T-cell (primary cell): ENCODE measurements at regions not wholly inside any gene's neighbourhood (a gene's known extent, or its start where the extent isn't known, plus 50 kb on each side); places are given as distances from the start of the nearest gene placed in this dataset.

Source experiments
- ATAC-seq, 4 experiments: fragments of 200-7000 bp in 3 of 4; fragments of 150-1000 bp in 1 of 4; cut with Tn5 transposase; replicated peaks in 1 of 4; 1 replicate in 3 of 4; 2 replicates in 1 of 4; pipeline ENCODE4 v1.10.0; 2021; ENCODE audit warnings: moderate library complexity in 3 of 4, mild to moderate bottlenecking in 2 of 4, moderate number of reproducible peaks in 1 of 4
- CTCF ChIA-PET, 2 donors: fragments of 300-600 bp; sonication (Branson Sonifier 250); formaldehyde crosslinking; loops; one replicate each; lab custom pipeline; 2022; ENCODE audit warnings: antibody characterized with exemption in 2 of 2; lab: Charles Lee
- POLR2A ChIA-PET, 2 donors: fragments of 300-600 bp; sonication (Branson Sonifier 250); formaldehyde crosslinking; loops; one replicate each; lab custom pipeline; 2022; ENCODE audit warnings: antibody characterized with exemption in 2 of 2; lab: Charles Lee
- DNase-seq, 35 experiments: peaks; one replicate each; pipeline versions ENCODE4 v3.0.0 to v3.0.0-alpha.2; 2013 to 2023
- H3K27ac ChIP-seq: one replicate; pipeline ENCODE4 v1.5.1; 2013; ENCODE audit warnings: low read length
- H3K27me3 ChIP-seq, 2 experiments: replicated peaks in 1 of 2; 1 replicate in 1 of 2; 2 replicates in 1 of 2; pipeline versions ENCODE4 v1.6.1 to v1.7.0; 2013; ENCODE audit warnings: low read length in 1 of 2, mixed read lengths in 1 of 2; ENCODE audit not compliant: control insufficient read depth in 2 of 2, insufficient read depth in 2 of 2; ENCODE audit errors: extremely low read depth in 1 of 2
- H3K36me3 ChIP-seq, 2 donors: 1 replicate in 1 of 2; 2 replicates in 1 of 2; pipeline versions ENCODE4 v1.6.1 to v1.7.0; 2013; ENCODE audit warnings: low read length in 1 of 2; ENCODE audit not compliant: control insufficient read depth in 2 of 2, insufficient read depth in 1 of 2; ENCODE audit errors: extremely low read depth in 1 of 2
- H3K4me1 ChIP-seq, 2 experiments: 1 replicate in 1 of 2; 2 replicates in 1 of 2; pipeline versions ENCODE4 v1.6.1 to v1.7.0; 2013; ENCODE audit warnings: low read length in 2 of 2, mixed read lengths in 1 of 2; ENCODE audit not compliant: insufficient read depth in 2 of 2, control insufficient read depth in 1 of 2; ENCODE audit errors: extremely low read depth in 1 of 2
- H3K4me3 ChIP-seq, 2 donors: 1 replicate in 1 of 2; 2 replicates in 1 of 2; pipeline versions ENCODE4 v1.5.1 to v1.7.0; 2013; ENCODE audit warnings: mild to moderate bottlenecking in 2 of 2, low read length in 1 of 2, moderate library complexity in 1 of 2; ENCODE audit not compliant: control insufficient read depth in 1 of 2; ENCODE audit errors: extremely low read depth in 1 of 2
- H3K9me3 ChIP-seq: 2 replicates; pipeline ENCODE4 v1.7.0; 2013
- H3K27ac Mint-ChIP-seq, 2 donors: one replicate each; pipeline ENCODE4 v1.8.0; 2020 to 2021; ENCODE audit warnings: mild to moderate bottlenecking in 2 of 2, mixed read lengths in 2 of 2
- H3K27me3 Mint-ChIP-seq, 2 donors: one replicate each; pipeline ENCODE4 v1.8.0; 2021 to 2022; ENCODE audit warnings: mixed read lengths in 2 of 2
- H3K36me3 Mint-ChIP-seq: one replicate; pipeline ENCODE4 v1.8.0; 2021; ENCODE audit warnings: mixed read lengths
- H3K4me1 Mint-ChIP-seq, 3 donors: one replicate each; pipeline ENCODE4 v1.8.0; 2020 to 2022; ENCODE audit warnings: mixed read lengths in 3 of 3, mild to moderate bottlenecking in 1 of 3
- H3K4me3 Mint-ChIP-seq, 3 donors: one replicate each; pipeline ENCODE4 v1.8.0; 2020 to 2022; ENCODE audit warnings: mild to moderate bottlenecking in 3 of 3, mixed read lengths in 3 of 3, moderate library complexity in 3 of 3
- H3K9me3 Mint-ChIP-seq, 3 donors: one replicate each; pipeline ENCODE4 v1.8.0; 2020 to 2022; ENCODE audit warnings: mixed read lengths in 3 of 3
- WGBS: methylation state at CpG from one replicate; pipeline ENCODE4 v1.1.5; 2013; ENCODE audit warnings: missing lambda C conversion rate; ENCODE audit not compliant: insufficient coverage; 5-methylcytosine and 5-hydroxymethylcytosine counted together

DNA sequence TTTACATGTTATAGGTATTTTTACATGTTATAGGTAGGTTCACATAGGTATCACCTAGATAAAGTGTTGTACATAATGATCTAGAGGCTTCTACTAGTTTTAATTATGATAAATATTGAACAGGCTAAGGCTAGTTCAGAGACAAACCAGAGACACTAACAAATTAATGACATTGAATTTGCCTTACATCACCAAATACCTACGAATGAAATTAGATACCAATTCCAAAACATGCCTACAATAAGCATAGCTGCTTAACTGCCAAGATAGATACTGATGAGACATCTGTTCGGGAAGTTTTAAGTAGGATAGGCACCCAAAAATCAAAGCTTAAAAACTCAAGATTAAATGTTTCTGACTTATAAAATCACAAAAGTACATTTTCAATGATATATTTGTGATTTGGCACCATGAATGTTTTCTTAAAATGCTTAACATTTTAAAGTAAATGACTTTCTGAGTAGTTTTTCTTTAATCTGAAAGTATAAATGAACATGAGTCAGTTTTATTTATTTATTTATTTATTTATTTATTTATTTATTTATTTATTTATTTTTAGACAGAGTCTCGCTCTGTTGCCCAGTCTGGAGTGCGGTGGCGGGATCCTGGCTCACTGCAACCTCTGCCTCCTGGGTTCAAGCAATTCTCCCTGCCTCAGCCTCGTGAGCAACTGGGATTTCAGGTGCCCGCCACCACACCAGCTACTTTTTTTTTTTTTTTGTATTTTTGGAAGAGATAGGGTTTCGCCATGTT, 703.1 kb upstream of the ARRDC3 start:
- no peak overlapping the region for H3K27ac Mint-ChIP-seq
- POLR2A ChIA-PET: interaction anchor here in 1 of 2 donors (0.6 kb wide), 1 partner anchor 1447 kb away, joined by 4 read pairs; no protein-coding TSS in a partner anchor

DNA sequence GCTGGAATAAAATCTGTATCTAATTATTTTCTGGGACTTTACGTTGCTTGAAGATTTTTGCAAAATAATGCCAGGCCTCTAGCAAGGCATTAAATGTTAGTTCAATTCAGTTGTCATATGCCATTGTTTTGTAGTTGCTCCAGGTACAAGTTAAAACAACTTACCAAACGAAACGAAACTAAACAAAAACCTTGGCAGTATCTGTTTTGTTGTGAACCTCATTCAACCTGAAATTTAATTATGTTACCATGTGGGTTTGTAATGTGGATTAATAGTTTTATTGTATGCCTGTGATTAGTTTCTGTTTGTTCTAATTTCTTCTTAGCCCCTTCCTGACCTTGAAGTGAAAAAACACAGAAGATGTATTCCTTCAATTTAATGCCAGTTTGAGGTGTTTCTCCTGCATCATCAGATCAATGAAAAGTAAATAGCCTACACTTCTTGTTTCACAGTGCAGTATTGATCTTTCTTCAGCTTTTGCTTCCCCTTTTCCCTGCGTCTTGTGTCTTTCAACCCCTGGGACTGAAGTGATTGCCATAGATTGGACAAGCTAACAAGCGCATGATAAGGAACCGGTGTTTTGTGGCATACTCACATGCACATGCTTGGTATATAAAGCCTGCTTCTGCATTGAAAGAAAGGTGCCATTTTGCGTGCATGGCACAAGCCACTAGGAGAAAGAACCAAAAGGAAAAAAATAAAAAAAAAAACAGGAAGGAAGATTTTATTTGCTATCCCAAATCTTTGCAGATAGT, 699.0 kb upstream of the ARRDC3 start:
- Histone ChIP-seq H3K27me3 (no peaks in the 10 kb centered on the region), H3K27ac (no peak overlapping the region)
- ATAC-seq: no peak

More for the DNA sequence above, 703.1 kb upstream of the ARRDC3 start:
- no peak overlapping the region for H3K4me3 ChIP-seq
- no peaks in the 10 kb centered on the region for H3K9me3 ChIP-seq
- H3K27me3 ChIP-seq: no peaks in the 10 kb centered on the region
- Mint-ChIP-seq H3K36me3 (no peaks in the 10 kb centered on the region), H3K4me1 (no peaks in the 10 kb centered on the region), H3K9me3 (peaks cover 4 to 7% (median 6%) of the 10 kb centered on the region in 3 donors), H3K27me3 (no peaks in the 10 kb centered on the region), H3K4me3 (no peak overlapping the region)
- no peaks in the 10 kb centered on the region for H3K4me1 ChIP-seq
- WGBS: no CpG with 5 or more reads among the region's 8 CpGs
- no peaks in the 10 kb centered on the region for H3K36me3 ChIP-seq
- H3K27ac ChIP-seq: no peak overlapping the region
- DNase-seq (no peak), ATAC-seq (no peak)
- CTCF ChIA-PET: interaction anchor here in 1 of 2 donors (0.7 kb wide), 1 partner anchor 143 kb away, joined by 3 read pairs; no protein-coding TSS in a partner anchor

DNA sequence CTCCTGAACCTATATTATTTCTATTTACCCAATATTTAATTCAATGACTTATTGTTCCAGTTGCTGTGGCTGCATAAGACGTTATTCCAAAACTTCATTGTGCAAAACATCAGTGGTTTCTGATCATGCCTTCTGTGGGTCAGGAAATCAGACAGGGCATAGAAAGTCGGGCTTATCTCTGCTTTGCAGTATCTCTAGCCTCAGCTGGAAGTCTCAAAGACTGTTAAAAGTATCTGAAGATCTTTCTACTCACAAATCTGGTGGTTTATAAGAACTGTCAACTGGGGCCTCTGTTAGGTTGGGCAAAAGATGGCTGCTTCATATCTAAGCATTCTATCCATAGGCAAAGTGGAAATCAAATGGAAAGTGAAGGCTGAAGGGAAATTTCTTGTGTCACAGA, 687.7 kb upstream of the ARRDC3 start:
- Histone ChIP-seq H3K4me1 (no peaks in the 10 kb centered on the region), H3K36me3 (no peaks in the 10 kb centered on the region), H3K4me3 (no peak overlapping the region), H3K27ac (no peak overlapping the region), H3K9me3 (no peaks in the 10 kb centered on the region), H3K27me3 (no peaks in the 10 kb centered on the region)
- H3K9me3 Mint-ChIP-seq: peaks cover 0 to 13% (median 6%) of the 10 kb centered on the region in 3 donors
- H3K4me1 Mint-ChIP-seq: no peaks in the 10 kb centered on the region
- no peak overlapping the region for H3K27ac Mint-ChIP-seq
- no peaks in the 10 kb centered on the region for H3K27me3 Mint-ChIP-seq
- CTCF ChIA-PET: no interaction called here
- no peak overlapping the region for H3K4me3 Mint-ChIP-seq
- POLR2A ChIA-PET: no interaction called here
- no peaks in the 10 kb centered on the region for H3K36me3 Mint-ChIP-seq
- DNase-seq: no peak
- ATAC-seq: no peak
- WGBS: 13% methylated on average over 2 of the region's 2 CpGs

More for the DNA sequence above, 699.0 kb upstream of the ARRDC3 start:
- no peaks in the 10 kb centered on the region for H3K4me1 ChIP-seq
- Mint-ChIP-seq H3K36me3 (no peaks in the 10 kb centered on the region), H3K27ac (no peak overlapping the region), H3K4me3 (no peak overlapping the region), H3K27me3 (no peaks in the 10 kb centered on the region), H3K4me1 (no peaks in the 10 kb centered on the region), H3K9me3 (peaks cover 5 to 13% (median 5%) of the 10 kb centered on the region in 3 donors)
- no peak overlapping the region for H3K4me3 ChIP-seq
- no peak for DNase-seq
- no peaks in the 10 kb centered on the region for H3K9me3 ChIP-seq
- ChIA-PET POLR2A (no interaction called here), CTCF (interaction anchor here in 1 of 2 donors (0.7 kb wide), 1 partner anchor 32 kb away, joined by 3 read pairs; no protein-coding TSS in a partner anchor)
- WGBS: 100% methylated on average over 4 of the region's 7 CpGs
- no peaks in the 10 kb centered on the region for H3K36me3 ChIP-seq

DNA sequence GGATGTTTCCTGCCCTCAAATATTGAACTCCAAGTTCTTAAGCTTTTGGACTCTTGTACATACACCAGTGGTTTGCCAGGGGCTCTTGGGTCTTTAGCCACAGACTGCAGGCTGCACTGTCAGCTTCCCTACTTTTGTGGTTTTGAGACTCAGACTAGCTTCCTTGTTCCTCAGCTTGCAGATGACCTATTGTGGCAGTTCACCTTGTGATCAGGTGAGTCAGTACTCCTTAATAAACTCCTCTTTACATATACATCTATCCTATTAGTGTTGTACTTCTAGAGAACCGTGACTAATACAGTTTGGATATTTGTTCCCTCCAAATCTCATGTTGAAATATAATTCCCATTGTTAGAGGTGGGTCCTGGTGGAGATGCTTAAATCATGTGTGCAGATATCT, 681.9 kb upstream of the ARRDC3 start:
- no peak overlapping the region for H3K4me3 Mint-ChIP-seq
- H3K9me3 Mint-ChIP-seq: peaks cover 5 to 15% (median 14%) of the 10 kb centered on the region in 3 donors
- no peaks in the 10 kb centered on the region for H3K4me1 Mint-ChIP-seq
- Histone ChIP-seq H3K4me3 (no peak overlapping the region), H3K9me3 (no peaks in the 10 kb centered on the region), H3K36me3 (no peaks in the 10 kb centered on the region), H3K27me3 (no peaks in the 10 kb centered on the region), H3K27ac (no peak overlapping the region), H3K4me1 (no peaks in the 10 kb centered on the region)
- no peaks in the 10 kb centered on the region for H3K36me3 Mint-ChIP-seq
- DNase-seq (no peak), ATAC-seq (no peak)
- POLR2A ChIA-PET: no interaction called here
- no peak overlapping the region for H3K27ac Mint-ChIP-seq
- H3K27me3 Mint-ChIP-seq: no peaks in the 10 kb centered on the region
- WGBS: no CpG with 5 or more reads among the region's 1 CpG
- CTCF ChIA-PET: no interaction called here

DNA sequence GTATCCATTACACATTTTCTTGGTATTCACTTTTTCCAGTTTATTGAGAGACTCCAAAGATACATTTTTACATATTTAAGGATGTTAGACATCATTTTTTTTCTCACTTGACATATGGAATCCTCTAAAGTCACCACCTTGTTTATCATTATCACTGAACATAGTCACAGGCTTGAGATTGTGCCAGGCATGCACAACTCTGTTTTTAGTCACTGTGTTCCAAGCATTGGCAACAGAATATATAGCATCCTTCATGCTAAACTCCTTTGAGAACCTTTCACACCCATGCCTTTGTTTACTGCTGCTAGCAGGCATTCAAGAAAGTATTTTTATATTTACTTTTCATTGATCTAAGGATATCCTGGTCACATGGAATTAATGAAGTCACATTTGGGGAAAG, 668.6 kb upstream of the ARRDC3 start:
- no peaks in the 10 kb centered on the region for H3K36me3 Mint-ChIP-seq
- ATAC-seq (no peak), DNase-seq (no peak)
- ChIA-PET CTCF (interaction anchor here in 1 of 2 donors (0.6 kb wide), 1 partner anchor 1871 kb away, joined by 3 read pairs; no protein-coding TSS in a partner anchor), POLR2A (no interaction called here)
- H3K4me1 Mint-ChIP-seq: no peaks in the 10 kb centered on the region
- no peaks in the 10 kb centered on the region for H3K36me3 ChIP-seq
- H3K27me3 ChIP-seq: no peaks in the 10 kb centered on the region
- no peaks in the 10 kb centered on the region for H3K27me3 Mint-ChIP-seq
- no peaks in the 10 kb centered on the region for H3K4me1 ChIP-seq
- H3K27ac ChIP-seq: no peak overlapping the region
- H3K9me3 ChIP-seq: no peaks in the 10 kb centered on the region
- H3K4me3 Mint-ChIP-seq: no peak overlapping the region
- no peak overlapping the region for H3K4me3 ChIP-seq
- no peak overlapping the region for H3K27ac Mint-ChIP-seq
- peaks cover 0 to 20% (median 3%) of the 10 kb centered on the region in 3 donors for H3K9me3 Mint-ChIP-seq

DNA sequence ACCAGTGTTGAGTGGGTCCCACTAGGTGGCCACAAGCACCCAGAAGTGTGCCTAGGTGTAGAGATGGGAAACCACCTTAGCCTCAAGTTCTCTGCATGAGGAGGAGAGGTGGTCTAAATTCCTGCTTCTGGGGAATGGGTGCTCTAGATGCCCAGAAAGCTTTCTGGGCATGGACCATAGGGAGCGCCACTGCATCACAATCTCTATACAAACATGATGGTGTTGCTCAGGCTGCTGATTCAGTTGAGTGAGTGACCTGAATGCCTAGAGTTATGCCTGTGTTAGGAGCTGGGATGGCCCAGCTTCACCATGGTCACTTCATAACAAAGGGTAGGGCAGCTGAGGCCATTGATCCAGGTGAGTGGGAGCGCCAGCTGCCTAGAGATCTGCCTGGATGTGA, 667.9 kb upstream of the ARRDC3 start:
- ATAC-seq: no peak
- H3K9me3 Mint-ChIP-seq: peaks cover 0 to 22% (median 3%) of the 10 kb centered on the region in 3 donors
- no CpG with 5 or more reads among the region's 2 CpGs for WGBS
- Histone ChIP-seq H3K27ac (no peak overlapping the region), H3K27me3 (no peaks in the 10 kb centered on the region), H3K9me3 (no peaks in the 10 kb centered on the region), H3K4me3 (no peak overlapping the region), H3K36me3 (no peaks in the 10 kb centered on the region), H3K4me1 (no peaks in the 10 kb centered on the region)
- H3K4me1 Mint-ChIP-seq: no peaks in the 10 kb centered on the region
- no peaks in the 10 kb centered on the region for H3K36me3 Mint-ChIP-seq
- no peaks in the 10 kb centered on the region for H3K27me3 Mint-ChIP-seq
- no peak overlapping the region for H3K4me3 Mint-ChIP-seq
- DNase-seq: no peak
- ChIA-PET CTCF (interaction anchor here in 1 of 2 donors (0.5 kb wide), 1 partner anchor 276 kb away, joined by 3 read pairs; no protein-coding TSS in a partner anchor), POLR2A (no interaction called here)
- H3K27ac Mint-ChIP-seq: no peak overlapping the region
